B cell (primary cell): ENCODE measurements at regions not wholly inside any gene's neighbourhood (a gene's known extent, or its start where the extent isn't known, plus 50 kb on each side); places are given as distances from the start of the nearest gene placed in this dataset.

Experiments used
- EZH2 ChIP-seq: IDR thresholded peaks from 2 replicates; pipeline ENCODE4 v1.6.1; 2012; ENCODE audit warnings: borderline replicate concordance, low read depth, mild to moderate bottlenecking, moderate library complexity, low read length; ENCODE audit not compliant: insufficient read depth, poor library complexity, severe bottlenecking
- TF ChIP-seq, protein P1 (sequence below): fragments of 200-600 bp; IDR thresholded peaks from one replicate; pipeline ENCODE4 v1.8.0; 2022; ENCODE audit warnings: antibody characterized with exemption, mild to moderate bottlenecking

DNA sequence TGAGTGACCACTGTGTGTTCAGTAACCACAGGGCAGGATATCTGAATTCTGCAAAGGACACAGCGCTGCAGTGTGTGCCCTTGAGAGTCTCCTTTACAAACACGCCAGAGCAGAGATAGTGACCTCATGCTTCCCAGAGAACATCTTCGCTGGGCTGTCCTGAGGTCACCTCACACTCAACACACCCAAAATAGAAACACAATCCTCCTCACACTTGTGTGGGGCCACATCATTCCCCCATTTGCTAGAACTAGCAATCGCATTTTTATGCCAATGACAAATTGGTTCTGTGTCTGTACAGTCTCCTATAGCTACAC, 140.1 kb upstream of the NRIP1 start:
- TF ChIP-seq, protein P1, sequence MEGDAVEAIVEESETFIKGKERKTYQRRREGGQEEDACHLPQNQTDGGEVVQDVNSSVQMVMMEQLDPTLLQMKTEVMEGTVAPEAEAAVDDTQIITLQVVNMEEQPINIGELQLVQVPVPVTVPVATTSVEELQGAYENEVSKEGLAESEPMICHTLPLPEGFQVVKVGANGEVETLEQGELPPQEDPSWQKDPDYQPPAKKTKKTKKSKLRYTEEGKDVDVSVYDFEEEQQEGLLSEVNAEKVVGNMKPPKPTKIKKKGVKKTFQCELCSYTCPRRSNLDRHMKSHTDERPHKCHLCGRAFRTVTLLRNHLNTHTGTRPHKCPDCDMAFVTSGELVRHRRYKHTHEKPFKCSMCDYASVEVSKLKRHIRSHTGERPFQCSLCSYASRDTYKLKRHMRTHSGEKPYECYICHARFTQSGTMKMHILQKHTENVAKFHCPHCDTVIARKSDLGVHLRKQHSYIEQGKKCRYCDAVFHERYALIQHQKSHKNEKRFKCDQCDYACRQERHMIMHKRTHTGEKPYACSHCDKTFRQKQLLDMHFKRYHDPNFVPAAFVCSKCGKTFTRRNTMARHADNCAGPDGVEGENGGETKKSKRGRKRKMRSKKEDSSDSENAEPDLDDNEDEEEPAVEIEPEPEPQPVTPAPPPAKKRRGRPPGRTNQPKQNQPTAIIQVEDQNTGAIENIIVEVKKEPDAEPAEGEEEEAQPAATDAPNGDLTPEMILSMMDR = no peak
- TF ChIP-seq EZH2 = no peak
